ENCODE measurements at regions not wholly inside any gene's neighbourhood (a gene's known extent, or its start where the extent isn't known, plus 50 kb on each side); places are given as distances from the start of the nearest gene placed in this dataset.

DNA sequence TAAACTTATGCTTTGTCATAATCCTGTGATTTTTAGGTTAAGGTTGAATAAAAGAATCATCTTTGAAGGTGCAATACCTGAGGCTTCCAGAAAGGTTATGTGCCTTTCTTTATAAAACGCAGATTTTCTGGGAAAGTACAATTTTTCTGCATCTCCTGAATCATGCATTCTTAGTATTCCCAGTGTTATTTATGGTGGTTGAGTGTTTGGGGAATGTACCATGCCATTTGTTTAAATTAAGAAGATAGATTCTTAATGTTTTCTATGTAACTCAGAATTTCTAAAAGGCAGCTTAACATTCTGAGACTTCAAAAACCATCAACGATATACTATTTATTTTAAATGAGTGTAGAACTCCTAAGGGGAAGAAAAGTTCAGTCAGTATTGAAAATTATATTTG, 108.1 kb upstream of the FBN2 start:
- TF ChIP-seq EP300 (IDR thresholded peaks at IDR 0.05), result no peak
- TF ChIP-seq, protein P1, sequence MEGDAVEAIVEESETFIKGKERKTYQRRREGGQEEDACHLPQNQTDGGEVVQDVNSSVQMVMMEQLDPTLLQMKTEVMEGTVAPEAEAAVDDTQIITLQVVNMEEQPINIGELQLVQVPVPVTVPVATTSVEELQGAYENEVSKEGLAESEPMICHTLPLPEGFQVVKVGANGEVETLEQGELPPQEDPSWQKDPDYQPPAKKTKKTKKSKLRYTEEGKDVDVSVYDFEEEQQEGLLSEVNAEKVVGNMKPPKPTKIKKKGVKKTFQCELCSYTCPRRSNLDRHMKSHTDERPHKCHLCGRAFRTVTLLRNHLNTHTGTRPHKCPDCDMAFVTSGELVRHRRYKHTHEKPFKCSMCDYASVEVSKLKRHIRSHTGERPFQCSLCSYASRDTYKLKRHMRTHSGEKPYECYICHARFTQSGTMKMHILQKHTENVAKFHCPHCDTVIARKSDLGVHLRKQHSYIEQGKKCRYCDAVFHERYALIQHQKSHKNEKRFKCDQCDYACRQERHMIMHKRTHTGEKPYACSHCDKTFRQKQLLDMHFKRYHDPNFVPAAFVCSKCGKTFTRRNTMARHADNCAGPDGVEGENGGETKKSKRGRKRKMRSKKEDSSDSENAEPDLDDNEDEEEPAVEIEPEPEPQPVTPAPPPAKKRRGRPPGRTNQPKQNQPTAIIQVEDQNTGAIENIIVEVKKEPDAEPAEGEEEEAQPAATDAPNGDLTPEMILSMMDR (IDR thresholded peaks at IDR 0.05), result no peak
